ENCODE measurements at regions not wholly inside any gene's neighbourhood (a gene's known extent, or its start where the extent isn't known, plus 50 kb on each side); places are given as distances from the start of the nearest gene placed in this dataset.

DNA sequence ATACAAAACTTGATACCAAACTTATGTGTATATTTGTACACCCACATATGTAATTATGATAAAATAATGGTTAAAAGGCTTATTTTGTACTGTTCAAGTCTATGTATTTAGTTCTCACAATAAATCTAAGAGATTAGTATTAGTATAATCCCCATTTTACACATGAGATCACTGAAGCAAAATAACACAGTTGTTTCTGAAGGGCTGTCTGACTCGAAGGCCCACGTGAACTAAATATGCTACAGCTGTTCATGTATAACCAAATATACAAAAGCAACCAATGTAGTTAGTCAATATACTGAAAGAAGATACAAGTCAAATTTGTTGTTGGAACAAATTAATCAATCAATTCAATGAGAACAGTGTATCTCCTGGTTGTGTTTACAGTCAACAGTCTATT lies 959.2 kb downstream of the EPHA7 start:
- WGBS, 2 experiments (ENCODE audit: extremely low coverage in 1 of 2, insufficient coverage in 1 of 2, insufficient read length in 1 of 2, insufficient replicate concordance in 2 of 2, low coverage in 1 of 2, low lambda C conversion rate in 2 of 2, missing lambda C conversion rate in 1 of 2) = 95% methylated on average over 2 of the region's 2 CpGs; no CpG with 5 or more reads in 1 of the 2 experiments
- H2BK15ac ChIP-seq (ENCODE audit: low read length) = no peak overlapping the region
- H3K27me3 ChIP-seq (replicated peaks in 1 of 4; ENCODE audit: control insufficient read depth in 3 of 4, extremely low read depth in 1 of 4, insufficient read depth in 3 of 4, low read length in 3 of 4) = peaks cover 0 to 1% (median 0%) of the 10 kb centered on the region in 4 experiments; a peak in 1 of 7 replicates
- ChIA-PET CTCF (ENCODE audit: partially characterized antibody) (no interaction called here), POLR2A (ENCODE audit: partially characterized antibody) (no interaction called here)
- H3K14ac ChIP-seq (ENCODE audit: insufficient read length) = no peak overlapping the region
- H3K56ac ChIP-seq (replicated peaks; ENCODE audit: insufficient read length, low read depth, low read length) = no peak overlapping the region
- no peak overlapping the region for H2BK12ac ChIP-seq (ENCODE audit: low read depth, low read length)
- no peak overlapping the region for H3K4me2 ChIP-seq (ENCODE audit: insufficient read depth in 1 of 2, low read depth in 2 of 2, low read length in 2 of 2)
- DNase-seq (ENCODE audit: low read depth in 1 of 2, low spot score in 2 of 2) = no peak
- no peak overlapping the region for H2BK20ac ChIP-seq (ENCODE audit: low read length)
- peaks cover 0 to 1% of the 10 kb centered on the region in 2 experiments; a peak in 1 of 4 replicates for H3K9me3 ChIP-seq (ENCODE audit: insufficient read depth in 2 of 2, low read depth in 1 of 2, low read length in 1 of 2)
- H2AFZ ChIP-seq (ENCODE audit: low read length) = no peak overlapping the region
- H3K9ac ChIP-seq (replicated peaks in 1 of 4; ENCODE audit: extremely low read depth in 1 of 4, low read depth in 3 of 4, low read length in 3 of 4) = no peak overlapping the region
- no peak overlapping the region for H4K8ac ChIP-seq (ENCODE audit: extremely low read depth, insufficient read depth, low read length)
- H3K79me2 ChIP-seq (ENCODE audit: control insufficient read depth in 1 of 2, insufficient read depth in 2 of 2, low read length in 2 of 2) = no peaks in the 10 kb centered on the region
- H3K23ac ChIP-seq (ENCODE audit: insufficient read length) = no peak overlapping the region
- no peak for FAIRE-seq
- no peak overlapping the region for H3K18ac ChIP-seq (ENCODE audit: extremely low read depth, low read length)
- no peaks in the 10 kb centered on the region for H4K20me1 ChIP-seq (replicated peaks in 1 of 2; ENCODE audit: control insufficient read depth in 1 of 2, insufficient read depth in 2 of 2, low read length in 2 of 2)
- no peak overlapping the region for H2BK120ac ChIP-seq (replicated peaks; ENCODE audit: low read depth, low read length)
- H3K79me1 ChIP-seq (ENCODE audit: low read depth, low read length) = no peaks in the 10 kb centered on the region
- H3K27ac ChIP-seq (ENCODE audit: low read depth, low read length) = no peak overlapping the region
- no peak overlapping the region for H2AK5ac ChIP-seq (ENCODE audit: low read depth, low read length)
- H3K36me3 ChIP-seq (ENCODE audit: control insufficient read depth in 2 of 4, insufficient read depth in 4 of 4, low read length in 3 of 4) = no peaks in the 10 kb centered on the region; a peak in 1 of 8 replicates
- no peaks in the 10 kb centered on the region for H3K23me2 ChIP-seq (ENCODE audit: low read depth, low read length)
- H2BK5ac ChIP-seq (ENCODE audit: low read depth, low read length) = no peak overlapping the region
- no peak overlapping the region for H4K5ac ChIP-seq (ENCODE audit: insufficient read length, low read depth, low read length)
- H4K91ac ChIP-seq (replicated peaks; ENCODE audit: insufficient read length, low read length) = no peak overlapping the region
- H3K4me3 ChIP-seq (ENCODE audit: extremely low read depth in 1 of 4, insufficient read depth in 2 of 4, low read depth in 3 of 4, low read length in 4 of 4) = no peak overlapping the region
- H3K4me1 ChIP-seq (replicated peaks in 1 of 4; ENCODE audit: control insufficient read depth in 3 of 4, insufficient read depth in 4 of 4, low read length in 3 of 4) = no peaks in the 10 kb centered on the region
- H3K4ac ChIP-seq (replicated peaks; ENCODE audit: insufficient read length, low read depth, low read length) = no peak overlapping the region
- TF ChIP-seq NANOG (IDR thresholded peaks at IDR 0.05; ENCODE audit: insufficient read depth, low read depth, low read length, poor library complexity, severe bottlenecking) (no peak), BACH1 (IDR thresholded peaks at IDR 0.05; ENCODE audit: low read length) (no peak), RBBP5 (IDR thresholded peaks at IDR 0.05; ENCODE audit: borderline replicate concordance, low read depth, low read length) (no peak), MAFK (IDR thresholded peaks at IDR 0.05; ENCODE audit: low read depth, low read length) (no peak), GTF2F1 (IDR thresholded peaks at IDR 0.05; ENCODE audit: borderline replicate concordance, low read depth, low read length) (no peak), CTBP2 (IDR thresholded peaks at IDR 0.05; ENCODE audit: borderline replicate concordance, insufficient read depth, insufficient read length, low read length) (no peak), EGR1 (IDR thresholded peaks at IDR 0.05; ENCODE audit: borderline replicate concordance, low read depth, low read length) (no peak), ZNF274 (IDR thresholded peaks at IDR 0.05; ENCODE audit: borderline replicate concordance, extremely low read depth, low read length) (no peak), BRCA1 (IDR thresholded peaks at IDR 0.05; ENCODE audit: low read depth, low read length) (no peak), RNF2 (IDR thresholded peaks at IDR 0.05; ENCODE audit: borderline replicate concordance, low read depth, low read length, missing control alignments, poor library complexity, severe bottlenecking) (no peak), CBX5 (IDR thresholded peaks at IDR 0.05; ENCODE audit: low read depth, low read length) (no peak), SAP30 (IDR thresholded peaks at IDR 0.05; ENCODE audit: insufficient read depth, insufficient replicate concordance, low read length) (no peak), POU5F1 (IDR thresholded peaks at IDR 0.05; ENCODE audit: low read depth, low read length) (no peak)
- TF ChIP-seq, protein P1, sequence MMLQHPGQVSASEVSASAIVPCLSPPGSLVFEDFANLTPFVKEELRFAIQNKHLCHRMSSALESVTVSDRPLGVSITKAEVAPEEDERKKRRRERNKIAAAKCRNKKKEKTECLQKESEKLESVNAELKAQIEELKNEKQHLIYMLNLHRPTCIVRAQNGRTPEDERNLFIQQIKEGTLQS (IDR thresholded peaks at IDR 0.05; ENCODE audit: insufficient read depth, low read depth, low read length) = no peak

Data from H1 (cell line).